Renal cortex interstitium (tissue), 11 donors: ENCODE measurements at regions not wholly inside any gene's neighbourhood (a gene's known extent, or its start where the extent isn't known, plus 50 kb on each side); places are given as distances from the start of the nearest gene placed in this dataset.
"Not testable (repeated sequence)": the region's sequence is repeated elsewhere in the genome, so short reads cannot be mapped to it uniquely, and the experiment has no call there.

Experiments used
- DNase-seq, 11 donors: peaks; one replicate each; pipeline ENCODE4 v3.0.0-alpha.2; 2013; ENCODE audit warnings: low read depth in 9 of 11, low spot score in 4 of 11; ENCODE audit errors: extremely low read depth in 1 of 11

DNA sequence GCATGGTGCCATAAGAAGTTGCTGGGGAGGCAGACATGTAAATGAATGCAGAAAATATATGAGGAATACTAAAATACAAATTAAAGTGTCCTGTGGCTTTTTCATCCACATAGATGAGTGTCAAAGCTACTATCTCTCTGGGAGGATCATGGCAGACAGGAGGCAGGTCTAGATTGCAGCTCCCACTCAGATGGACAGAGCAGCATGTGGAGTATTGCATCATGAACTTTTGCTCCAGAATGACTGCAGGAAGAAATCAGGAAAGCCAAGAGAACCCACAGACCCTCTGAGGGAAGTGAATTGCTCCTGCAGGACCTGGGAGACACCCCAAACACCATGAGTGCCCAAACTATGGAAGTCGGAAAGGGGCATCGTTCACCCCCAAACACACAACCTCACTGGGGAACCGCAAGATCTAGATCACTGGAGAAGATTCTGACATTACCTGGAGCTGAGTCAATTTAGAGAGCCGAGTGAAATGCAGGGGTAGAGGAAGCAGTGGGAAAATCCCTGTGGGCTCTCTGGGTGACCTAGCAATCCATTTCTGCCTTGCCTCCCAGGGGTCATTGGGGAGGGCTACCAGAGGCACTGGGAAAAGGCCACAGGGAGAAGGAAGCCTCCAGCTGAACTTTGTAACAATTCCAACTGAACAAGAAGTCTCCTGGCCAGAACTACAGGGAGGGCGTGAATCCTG is 61.0 kb upstream of the PRSS3 start:
- DNase-seq, result not testable (repeated sequence)

DNA sequence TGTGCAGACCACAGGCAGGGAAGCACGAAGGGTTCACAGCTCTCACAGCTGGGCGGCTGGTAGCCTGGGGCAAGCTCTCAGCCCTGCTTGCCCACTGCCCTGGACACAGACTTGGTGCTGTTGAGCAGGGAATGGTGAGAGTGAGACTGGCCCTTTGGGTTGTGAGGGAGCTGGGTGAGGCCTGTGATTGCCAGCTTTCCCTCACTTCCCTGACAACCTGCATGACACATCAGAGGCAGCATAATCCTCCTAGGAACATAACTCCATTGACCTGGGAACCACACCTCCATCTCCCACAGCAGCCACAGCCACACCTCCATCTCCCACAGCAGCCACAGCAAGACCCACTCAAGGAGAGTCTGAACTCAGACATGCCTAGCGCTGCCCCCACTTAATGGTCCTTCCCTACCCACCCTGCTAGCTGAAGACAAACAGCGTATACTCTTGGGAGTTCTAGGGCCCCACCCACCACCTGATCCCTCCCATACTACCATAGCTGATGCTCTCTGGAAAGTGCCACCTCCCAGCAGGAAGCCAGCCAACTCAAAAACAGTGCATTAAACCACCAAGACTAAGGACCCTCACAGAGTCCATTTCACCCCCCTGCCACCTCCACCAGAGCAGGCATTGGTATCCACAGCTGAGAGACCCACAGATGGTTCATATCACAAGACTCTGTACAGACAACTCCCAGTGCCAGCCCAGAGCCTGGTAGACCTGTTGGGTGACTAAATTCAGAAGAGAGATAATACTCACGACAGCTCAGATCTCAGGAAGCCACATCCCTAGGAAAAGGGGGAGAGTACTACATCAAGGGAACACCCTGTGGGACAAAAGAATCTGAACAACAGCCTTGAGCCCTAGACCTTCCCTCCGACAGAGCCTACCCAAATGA is 60.2 kb upstream of the PRSS3 start:
- DNase-seq, result not testable (repeated sequence)

DNA sequence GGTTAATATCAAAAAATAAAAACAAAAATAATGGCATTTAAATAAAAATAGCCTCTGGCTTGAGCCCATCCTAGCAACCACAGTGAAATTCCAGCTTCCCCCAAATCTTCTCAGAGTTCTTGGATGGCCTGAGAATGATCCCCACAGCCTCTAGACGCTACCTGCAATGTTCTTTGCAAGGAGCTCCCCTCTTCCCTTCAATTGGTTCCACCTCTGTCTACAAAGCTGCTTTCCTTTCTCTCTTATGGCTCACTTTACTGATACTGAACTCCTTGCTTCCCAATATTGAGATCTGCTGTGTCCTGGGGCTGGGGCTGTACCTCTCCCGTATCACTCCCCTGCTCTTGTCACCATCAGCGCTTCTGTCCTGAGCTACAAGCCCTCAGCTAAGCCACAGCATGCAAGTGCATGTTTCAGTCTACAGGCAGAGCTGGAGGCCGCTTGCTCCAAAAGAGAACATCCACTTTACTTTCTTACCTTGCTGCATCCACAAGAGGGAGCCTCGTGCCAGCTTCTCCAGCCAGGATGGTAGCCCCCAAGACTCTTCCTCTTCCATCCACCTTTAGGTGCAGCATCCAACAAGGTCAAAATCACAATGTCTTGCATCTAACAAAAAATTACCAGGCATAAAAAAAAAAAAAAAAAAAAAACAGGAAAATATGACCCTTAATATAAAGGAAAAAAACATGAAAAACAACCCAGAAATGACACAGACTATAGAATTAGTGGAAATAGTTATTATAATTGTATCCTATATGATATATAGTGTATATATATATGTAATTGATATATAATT is 57.4 kb upstream of the PRSS3 start:
- peak in 2 of 11 donors; percentile 9 to 24 for DNase-seq

DNA sequence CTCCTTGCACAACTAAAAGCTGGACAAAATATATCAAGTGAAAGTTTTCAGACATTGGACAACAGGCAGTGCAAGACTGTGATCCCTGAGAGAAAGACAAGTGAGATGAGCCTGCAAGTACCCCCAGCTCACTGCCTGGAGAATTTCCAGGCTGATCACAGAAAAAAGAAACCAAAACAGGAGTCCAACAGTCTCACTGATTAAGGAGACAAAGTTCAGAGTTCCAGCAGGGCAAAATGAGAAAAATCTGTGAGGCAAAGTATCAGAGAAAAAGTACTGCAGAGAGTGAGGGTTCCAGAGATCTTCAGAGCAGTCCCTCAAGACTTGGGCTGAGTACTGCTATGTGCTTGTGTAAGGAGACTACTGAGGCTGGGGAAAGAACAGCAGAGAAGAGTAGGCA is 56.0 kb upstream of the PRSS3 start:
- DNase-seq, result no peak

DNA sequence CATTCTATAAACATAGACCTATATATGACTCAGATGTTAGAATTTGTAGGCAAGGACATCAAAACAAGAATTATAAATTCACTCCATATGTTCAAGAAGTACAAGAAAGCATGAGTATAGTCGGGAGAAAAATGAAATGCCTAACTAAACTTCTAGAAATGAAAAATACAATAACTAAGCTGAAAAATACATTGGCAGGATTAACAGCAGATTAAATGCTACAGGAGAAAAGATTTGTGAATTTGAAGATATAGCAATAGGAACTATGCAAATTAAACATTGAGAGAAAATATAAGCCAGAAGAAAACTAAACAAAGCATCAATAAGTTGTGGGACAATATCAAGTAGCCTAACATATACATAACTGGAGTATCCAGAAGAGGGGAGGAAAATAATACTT is 55.3 kb upstream of the PRSS3 start:
- DNase-seq, result no peak

DNA sequence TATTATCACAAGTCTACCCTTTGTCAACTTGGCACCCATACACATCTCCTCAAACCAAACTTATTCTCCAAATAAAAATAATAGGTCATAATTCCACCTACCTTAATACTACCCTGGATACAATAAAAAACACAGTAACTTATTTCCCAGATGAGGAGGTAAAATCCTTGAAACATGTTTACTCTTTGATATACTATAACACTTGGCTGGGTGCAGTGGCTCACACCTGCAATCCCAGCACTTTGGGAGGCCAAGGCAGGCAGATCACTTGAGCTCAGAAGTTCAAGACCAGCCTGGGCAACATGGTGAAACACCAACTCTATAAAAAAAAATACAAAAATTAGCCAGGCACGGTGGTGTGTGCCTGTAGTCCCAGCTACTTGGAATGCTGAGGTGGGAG is 54.4 kb upstream of the PRSS3 start:
- not testable (repeated sequence) for DNase-seq

DNA sequence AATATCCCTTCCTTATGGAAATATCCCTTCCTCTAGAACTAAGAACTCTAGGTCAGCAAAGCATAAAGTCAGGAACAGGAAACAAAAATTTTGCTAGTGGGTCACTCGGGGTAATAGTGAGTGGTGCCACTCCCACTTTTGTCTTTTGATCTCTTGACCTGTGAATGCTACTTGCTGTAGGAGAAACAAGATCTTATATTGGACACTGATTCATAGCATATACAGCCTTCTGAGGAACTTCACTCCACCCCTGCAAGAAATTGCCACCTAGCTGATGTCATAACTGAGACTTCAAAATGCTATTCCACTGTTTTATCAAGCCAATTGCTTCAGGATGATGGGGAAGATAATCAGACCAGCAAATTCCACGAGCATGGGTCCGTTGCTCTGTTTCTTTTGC is 53.3 kb upstream of the PRSS3 start:
- DNase-seq, result no peak

DNA sequence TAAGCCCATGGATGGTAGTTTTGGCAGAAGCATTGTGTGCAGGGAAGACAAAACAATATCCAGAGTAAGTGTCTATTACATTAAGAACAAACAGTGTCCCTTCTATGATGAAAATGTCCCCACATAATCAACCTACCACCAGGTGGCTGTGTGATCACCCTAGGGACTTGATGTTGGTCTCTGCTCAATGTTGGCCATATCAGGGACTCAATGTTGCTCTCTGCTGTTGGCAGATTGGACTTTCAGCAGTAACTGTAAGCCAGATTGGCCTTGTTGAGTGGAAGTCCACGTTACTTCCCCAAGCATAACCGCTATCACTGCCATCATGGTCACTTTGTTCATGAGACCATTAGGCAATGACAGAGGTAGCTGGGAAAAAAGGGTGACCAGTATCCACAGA is 52.8 kb upstream of the PRSS3 start:
- DNase-seq, result no peak
